ENCODE measurements at regions not wholly inside any gene's neighbourhood (a gene's known extent, or its start where the extent isn't known, plus 50 kb on each side); places are given as distances from the start of the nearest gene placed in this dataset.

GRCh38 chr3:106880206-106880605, 497.0 kb upstream of the CCDC54 start:
- no peak for TF ChIP-seq POLR2A (IDR thresholded peaks at IDR 0.05)
- no peak for TF ChIP-seq CTCF (IDR thresholded peaks at IDR 0.05)

All from Peyer's patch (tissue), 4 donors.